Natural killer cell (primary cell): ENCODE measurements at regions not wholly inside any gene's neighbourhood (a gene's known extent, or its start where the extent isn't known, plus 50 kb on each side); places are given as distances from the start of the nearest gene placed in this dataset.

Experiments used
- ATAC-seq, 3 donors: fragments of 150-1000 bp in 2 of 3; fragments of 200-7000 bp in 1 of 3; cut with Tn5 transposase; 1 replicate in 1 of 3; 2 replicates in 2 of 3; pipeline ENCODE4 v1.10.0; 2021; ENCODE audit warnings: mild to moderate bottlenecking in 2 of 3, moderate library complexity in 2 of 3
- DNase-seq, 2 donors: peaks; one replicate each; pipeline versions ENCODE4 v3.0.0 to v3.0.0-alpha.2; 2013 to 2021; ENCODE audit warnings: mixed read lengths in 1 of 2
- H3K27ac ChIP-seq: one replicate; pipeline ENCODE4 v1.5.1; 2013; ENCODE audit warnings: mild to moderate bottlenecking, low read length
- H3K27me3 ChIP-seq: one replicate; pipeline ENCODE4 v1.6.1; 2013; ENCODE audit warnings: low read length; ENCODE audit not compliant: control insufficient read depth, insufficient read depth
- H3K36me3 ChIP-seq: one replicate; pipeline ENCODE4 v1.6.1; 2013; ENCODE audit warnings: low read length; ENCODE audit not compliant: control insufficient read depth, insufficient read depth
- H3K4me1 ChIP-seq: one replicate; pipeline ENCODE4 v1.6.1; 2013; ENCODE audit warnings: low read length; ENCODE audit not compliant: control insufficient read depth, insufficient read depth
- H3K4me3 ChIP-seq: one replicate; pipeline ENCODE4 v1.5.1; 2013; ENCODE audit warnings: low read length
- H3K9me3 ChIP-seq: one replicate; pipeline ENCODE4 v1.6.1; 2013; ENCODE audit warnings: low read length; ENCODE audit not compliant: control insufficient read depth, insufficient read depth
- H3K27ac Mint-ChIP-seq, 2 donors: one replicate each; pipeline ENCODE4 v1.8.0; 2022; ENCODE audit warnings: mild to moderate bottlenecking in 2 of 2, mixed read lengths in 2 of 2, moderate library complexity in 1 of 2
- H3K27me3 Mint-ChIP-seq, 2 donors: one replicate each; pipeline ENCODE4 v1.8.0; 2022; ENCODE audit warnings: low read depth in 2 of 2, mixed read lengths in 2 of 2
- H3K36me3 Mint-ChIP-seq: one replicate; pipeline ENCODE4 v1.8.0; 2022; ENCODE audit warnings: mixed read lengths
- H3K4me1 Mint-ChIP-seq, 2 donors: one replicate each; pipeline ENCODE4 v1.8.0; 2022; ENCODE audit warnings: mixed read lengths in 2 of 2
- H3K4me3 Mint-ChIP-seq: one replicate; pipeline ENCODE4 v1.8.0; 2022; ENCODE audit warnings: mild to moderate bottlenecking, moderate library complexity, mixed read lengths
- H3K9me3 Mint-ChIP-seq, 2 donors: one replicate each; pipeline ENCODE4 v1.8.0; 2022; ENCODE audit warnings: mixed read lengths in 2 of 2
- CTCF ChIP-seq: fragments of 200-600 bp; IDR thresholded peaks from one replicate; pipeline ENCODE4 v1.8.0; 2022; ENCODE audit warnings: antibody characterized with exemption
- WGBS: methylation state at CpG from one replicate; pipeline ENCODE4 v1.1.7; 2013; ENCODE audit warnings: missing lambda C conversion rate; ENCODE audit not compliant: insufficient coverage; 5-methylcytosine and 5-hydroxymethylcytosine counted together
- intact Hi-C: fragments of 100-400 bp; cut with micrococcal nuclease; formaldehyde crosslinking; loops from one replicate; pipeline ENCODE4 v1.14.2; 2022

GRCh38 chr17:77298811-77299210, 158.0 kb downstream of the SEC14L1 start:
- peaks cover 0 to 5% of the 10 kb centered on the region in 2 donors for H3K27me3 Mint-ChIP-seq
- ATAC-seq (no peak), DNase-seq (no peak)
- no peak for TF ChIP-seq CTCF
- no peak overlapping the region for H3K27ac Mint-ChIP-seq
- H3K9me3 Mint-ChIP-seq, result no peaks in the 10 kb centered on the region
- WGBS, result 96% methylated on average over 5 of the region's 5 CpGs
- no peaks in the 10 kb centered on the region for H3K36me3 Mint-ChIP-seq
- Histone ChIP-seq H3K36me3 (no peaks in the 10 kb centered on the region), H3K9me3 (no peaks in the 10 kb centered on the region), H3K4me1 (no peaks in the 10 kb centered on the region), H3K27me3 (no peaks in the 10 kb centered on the region), H3K27ac (no peak overlapping the region), H3K4me3 (no peak overlapping the region)
- intact Hi-C loops, result no loop called here
- no peak overlapping the region for H3K4me3 Mint-ChIP-seq
- H3K4me1 Mint-ChIP-seq, result no peaks in the 10 kb centered on the region

GRCh38 chr17:77299256-77300015, 158.7 kb downstream of the SEC14L1 start:
- Histone ChIP-seq H3K4me3 (no peak overlapping the region), H3K4me1 (no peaks in the 10 kb centered on the region), H3K27me3 (no peaks in the 10 kb centered on the region), H3K36me3 (no peaks in the 10 kb centered on the region), H3K9me3 (no peaks in the 10 kb centered on the region), H3K27ac (no peak overlapping the region)
- Mint-ChIP-seq H3K4me1 (no peaks in the 10 kb centered on the region), H3K4me3 (no peak overlapping the region), H3K27ac (no peak overlapping the region), H3K36me3 (no peaks in the 10 kb centered on the region), H3K9me3 (no peaks in the 10 kb centered on the region), H3K27me3 (peaks cover 0 to 5% of the 10 kb centered on the region in 2 donors)
- DNase-seq (no peak), ATAC-seq (no peak)
- TF ChIP-seq CTCF, result no peak
- intact Hi-C loops, result no loop called here
- 91% methylated on average over 6 of the region's 6 CpGs for whole genome bisulfite sequencing

- H3K4me1 Mint-ChIP-seq, result no peaks in the 10 kb centered on the region
- no peak overlapping the region for H3K4me3 ChIP-seq
Observed at GRCh38 chr17:77300016-77300686, 159.4 kb downstream of the SEC14L1 start.

More at GRCh38 chr17:77300016-77300686, 159.4 kb downstream of the SEC14L1 start:
- Histone ChIP-seq H3K4me1 (peaks cover 5% of the 10 kb centered on the region), H3K36me3 (no peaks in the 10 kb centered on the region), H3K27me3 (no peaks in the 10 kb centered on the region), H3K9me3 (no peaks in the 10 kb centered on the region), H3K27ac (no peak overlapping the region)
- H3K9me3 Mint-ChIP-seq, result no peaks in the 10 kb centered on the region
- intact Hi-C loops, result no loop called here
- H3K27me3 Mint-ChIP-seq, result peaks cover 0 to 5% of the 10 kb centered on the region in 2 donors
- no peak for TF ChIP-seq CTCF
- no peak for ATAC-seq
- H3K27ac Mint-ChIP-seq, result no peak overlapping the region
- 85% methylated on average over 4 of the region's 4 CpGs for WGBS
- H3K4me3 Mint-ChIP-seq, result no peak overlapping the region
- H3K36me3 Mint-ChIP-seq, result no peaks in the 10 kb centered on the region
- no peak for DNase-seq
